GM12878 (cell line): ENCODE measurements at regions not wholly inside any gene's neighbourhood (a gene's known extent, or its start where the extent isn't known, plus 50 kb on each side); places are given as distances from the start of the nearest gene placed in this dataset.

Experiments used
- EGR1 ChIP-seq, 2 experiments: IDR thresholded peaks; 1 replicate in 1 of 2; 2 replicates in 1 of 2; pipeline ENCODE4 v1.6.1; 2011 to 2012; ENCODE audit warnings: low read depth in 2 of 2, low read length in 2 of 2, borderline replicate concordance in 1 of 2, mild to moderate bottlenecking in 1 of 2, moderate library complexity in 1 of 2
- HDAC2 ChIP-seq: fragments of 200-600 bp; sonication (generic); IDR thresholded peaks from 2 replicates; pipeline ENCODE4 v1.6.1; 2017
- TF ChIP-seq, protein P1 (sequence below): IDR thresholded peaks from 2 replicates; pipeline ENCODE4 v1.6.1; 2012; ENCODE audit warnings: improper control_type of control experiment, low read depth, low read length; ENCODE audit not compliant: insufficient replicate concordance
- TF ChIP-seq, protein P2 (sequence below): fragments of 450-650 bp; IDR thresholded peaks from 2 replicates; pipeline ENCODE4 v1.6.1; 2017; ENCODE audit warnings: borderline replicate concordance
- TF ChIP-seq, protein P3 (sequence below): fragments of 450-650 bp; formaldehyde crosslinking; IDR thresholded peaks from 2 replicates; pipeline ENCODE4 v1.4.0; 2020; ENCODE audit warnings: mild to moderate bottlenecking, moderate library complexity

DNA sequence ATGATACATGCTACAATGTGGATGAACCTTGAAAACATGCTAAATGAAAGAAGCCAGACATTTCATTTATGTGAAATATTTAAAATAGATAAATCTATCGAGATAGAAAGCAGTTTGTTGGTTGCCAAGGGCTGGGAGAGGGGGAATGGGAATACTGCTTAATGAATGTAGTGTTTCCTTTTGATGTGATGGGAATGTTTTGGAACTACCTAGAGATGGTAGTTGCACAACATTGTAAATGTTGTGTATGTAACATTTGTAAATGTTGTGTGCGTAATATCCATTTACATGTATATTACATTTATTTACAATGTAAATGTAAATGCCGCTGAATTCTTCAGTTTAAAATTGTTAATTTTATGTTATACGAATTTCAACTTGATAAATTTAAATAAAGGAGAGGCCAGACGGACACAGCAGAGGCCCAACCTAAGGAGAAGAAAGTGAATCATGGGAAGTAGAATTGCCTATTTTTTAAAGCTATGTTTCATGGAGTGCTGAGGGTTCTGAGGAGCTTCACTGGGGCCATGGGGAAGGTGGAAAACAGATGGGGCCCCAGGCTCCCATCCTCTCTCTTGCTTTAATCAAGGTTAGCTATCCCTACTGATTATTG is 60.0 kb upstream of the TEX13D start (continued):
- TF ChIP-seq, protein P1, sequence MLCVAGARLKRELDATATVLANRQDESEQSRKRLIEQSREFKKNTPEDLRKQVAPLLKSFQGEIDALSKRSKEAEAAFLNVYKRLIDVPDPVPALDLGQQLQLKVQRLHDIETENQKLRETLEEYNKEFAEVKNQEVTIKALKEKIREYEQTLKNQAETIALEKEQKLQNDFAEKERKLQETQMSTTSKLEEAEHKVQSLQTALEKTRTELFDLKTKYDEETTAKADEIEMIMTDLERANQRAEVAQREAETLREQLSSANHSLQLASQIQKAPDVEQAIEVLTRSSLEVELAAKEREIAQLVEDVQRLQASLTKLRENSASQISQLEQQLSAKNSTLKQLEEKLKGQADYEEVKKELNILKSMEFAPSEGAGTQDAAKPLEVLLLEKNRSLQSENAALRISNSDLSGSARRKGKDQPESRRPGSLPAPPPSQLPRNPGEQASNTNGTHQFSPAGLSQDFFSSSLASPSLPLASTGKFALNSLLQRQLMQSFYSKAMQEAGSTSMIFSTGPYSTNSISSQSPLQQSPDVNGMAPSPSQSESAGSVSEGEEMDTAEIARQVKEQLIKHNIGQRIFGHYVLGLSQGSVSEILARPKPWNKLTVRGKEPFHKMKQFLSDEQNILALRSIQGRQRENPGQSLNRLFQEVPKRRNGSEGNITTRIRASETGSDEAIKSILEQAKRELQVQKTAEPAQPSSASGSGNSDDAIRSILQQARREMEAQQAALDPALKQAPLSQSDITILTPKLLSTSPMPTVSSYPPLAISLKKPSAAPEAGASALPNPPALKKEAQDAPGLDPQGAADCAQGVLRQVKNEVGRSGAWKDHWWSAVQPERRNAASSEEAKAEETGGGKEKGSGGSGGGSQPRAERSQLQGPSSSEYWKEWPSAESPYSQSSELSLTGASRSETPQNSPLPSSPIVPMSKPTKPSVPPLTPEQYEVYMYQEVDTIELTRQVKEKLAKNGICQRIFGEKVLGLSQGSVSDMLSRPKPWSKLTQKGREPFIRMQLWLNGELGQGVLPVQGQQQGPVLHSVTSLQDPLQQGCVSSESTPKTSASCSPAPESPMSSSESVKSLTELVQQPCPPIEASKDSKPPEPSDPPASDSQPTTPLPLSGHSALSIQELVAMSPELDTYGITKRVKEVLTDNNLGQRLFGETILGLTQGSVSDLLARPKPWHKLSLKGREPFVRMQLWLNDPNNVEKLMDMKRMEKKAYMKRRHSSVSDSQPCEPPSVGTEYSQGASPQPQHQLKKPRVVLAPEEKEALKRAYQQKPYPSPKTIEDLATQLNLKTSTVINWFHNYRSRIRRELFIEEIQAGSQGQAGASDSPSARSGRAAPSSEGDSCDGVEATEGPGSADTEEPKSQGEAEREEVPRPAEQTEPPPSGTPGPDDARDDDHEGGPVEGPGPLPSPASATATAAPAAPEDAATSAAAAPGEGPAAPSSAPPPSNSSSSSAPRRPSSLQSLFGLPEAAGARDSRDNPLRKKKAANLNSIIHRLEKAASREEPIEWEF, result no peak
- TF ChIP-seq HDAC2 (no peak), EGR1 (IDR thresholded peaks at IDR 0.05; ENCODE audit: borderline replicate concordance in 1 of 2, low read depth in 2 of 2, low read length in 2 of 2) (no peak)
- TF ChIP-seq, protein P2, sequence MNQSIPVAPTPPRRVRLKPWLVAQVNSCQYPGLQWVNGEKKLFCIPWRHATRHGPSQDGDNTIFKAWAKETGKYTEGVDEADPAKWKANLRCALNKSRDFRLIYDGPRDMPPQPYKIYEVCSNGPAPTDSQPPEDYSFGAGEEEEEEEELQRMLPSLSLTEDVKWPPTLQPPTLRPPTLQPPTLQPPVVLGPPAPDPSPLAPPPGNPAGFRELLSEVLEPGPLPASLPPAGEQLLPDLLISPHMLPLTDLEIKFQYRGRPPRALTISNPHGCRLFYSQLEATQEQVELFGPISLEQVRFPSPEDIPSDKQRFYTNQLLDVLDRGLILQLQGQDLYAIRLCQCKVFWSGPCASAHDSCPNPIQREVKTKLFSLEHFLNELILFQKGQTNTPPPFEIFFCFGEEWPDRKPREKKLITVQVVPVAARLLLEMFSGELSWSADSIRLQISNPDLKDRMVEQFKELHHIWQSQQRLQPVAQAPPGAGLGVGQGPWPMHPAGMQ, result no peak
- TF ChIP-seq, protein P3, sequence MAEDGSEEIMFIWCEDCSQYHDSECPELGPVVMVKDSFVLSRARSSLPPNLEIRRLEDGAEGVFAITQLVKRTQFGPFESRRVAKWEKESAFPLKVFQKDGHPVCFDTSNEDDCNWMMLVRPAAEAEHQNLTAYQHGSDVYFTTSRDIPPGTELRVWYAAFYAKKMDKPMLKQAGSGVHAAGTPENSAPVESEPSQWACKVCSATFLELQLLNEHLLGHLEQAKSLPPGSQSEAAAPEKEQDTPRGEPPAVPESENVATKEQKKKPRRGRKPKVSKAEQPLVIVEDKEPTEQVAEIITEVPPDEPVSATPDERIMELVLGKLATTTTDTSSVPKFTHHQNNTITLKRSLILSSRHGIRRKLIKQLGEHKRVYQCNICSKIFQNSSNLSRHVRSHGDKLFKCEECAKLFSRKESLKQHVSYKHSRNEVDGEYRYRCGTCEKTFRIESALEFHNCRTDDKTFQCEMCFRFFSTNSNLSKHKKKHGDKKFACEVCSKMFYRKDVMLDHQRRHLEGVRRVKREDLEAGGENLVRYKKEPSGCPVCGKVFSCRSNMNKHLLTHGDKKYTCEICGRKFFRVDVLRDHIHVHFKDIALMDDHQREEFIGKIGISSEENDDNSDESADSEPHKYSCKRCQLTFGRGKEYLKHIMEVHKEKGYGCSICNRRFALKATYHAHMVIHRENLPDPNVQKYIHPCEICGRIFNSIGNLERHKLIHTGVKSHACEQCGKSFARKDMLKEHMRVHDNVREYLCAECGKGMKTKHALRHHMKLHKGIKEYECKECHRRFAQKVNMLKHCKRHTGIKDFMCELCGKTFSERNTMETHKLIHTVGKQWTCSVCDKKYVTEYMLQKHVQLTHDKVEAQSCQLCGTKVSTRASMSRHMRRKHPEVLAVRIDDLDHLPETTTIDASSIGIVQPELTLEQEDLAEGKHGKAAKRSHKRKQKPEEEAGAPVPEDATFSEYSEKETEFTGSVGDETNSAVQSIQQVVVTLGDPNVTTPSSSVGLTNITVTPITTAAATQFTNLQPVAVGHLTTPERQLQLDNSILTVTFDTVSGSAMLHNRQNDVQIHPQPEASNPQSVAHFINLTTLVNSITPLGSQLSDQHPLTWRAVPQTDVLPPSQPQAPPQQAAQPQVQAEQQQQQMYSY (CRISPR knock-in tag), result no peak
